CD4-positive, alpha-beta memory T cell (primary cell): ENCODE measurements at regions not wholly inside any gene's neighbourhood (a gene's known extent, or its start where the extent isn't known, plus 50 kb on each side); places are given as distances from the start of the nearest gene placed in this dataset.

Experiments used
- CTCF ChIA-PET: fragments of 350-600 bp; sonication (Branson Sonifier 250); formaldehyde crosslinking; loops from one replicate; lab custom pipeline; 2021; ENCODE audit warnings: inconsistent platforms; ENCODE audit not compliant: partially characterized antibody; lab: Charles Lee
- POLR2A ChIA-PET: fragments of 350-600 bp; sonication (Branson Sonifier 250); formaldehyde crosslinking; loops from one replicate; lab custom pipeline; 2021; ENCODE audit not compliant: partially characterized antibody; lab: Charles Lee
- DNase-seq, 5 donors: peaks; one replicate each; pipeline versions ENCODE4 v3.0.0 to v3.0.0-alpha.2; 2020 to 2022; ENCODE audit warnings: mixed read lengths in 1 of 5
- H3K27ac ChIP-seq: one replicate; pipeline ENCODE4 v1.7.0; 2013; ENCODE audit warnings: low read depth, low read length
- H3K27me3 ChIP-seq: 2 replicates; pipeline ENCODE4 v1.7.0; 2013; ENCODE audit warnings: mild to moderate bottlenecking, low read length, moderate library complexity; ENCODE audit not compliant: insufficient read depth
- H3K36me3 ChIP-seq: 2 replicates; pipeline ENCODE4 v1.7.0; 2013; ENCODE audit warnings: mild to moderate bottlenecking, low read length, moderate library complexity; ENCODE audit not compliant: insufficient read depth
- H3K4me1 ChIP-seq: 2 replicates; pipeline ENCODE4 v1.7.0; 2013; ENCODE audit warnings: mild to moderate bottlenecking, low read length, moderate library complexity; ENCODE audit not compliant: insufficient read depth
- H3K4me3 ChIP-seq, 2 donors: one replicate each; pipeline ENCODE4 v1.7.0; 2013; ENCODE audit warnings: low read length in 2 of 2, mild to moderate bottlenecking in 1 of 2
- H3K9me3 ChIP-seq, 2 donors: one replicate each; pipeline ENCODE4 v1.7.0; 2013; ENCODE audit warnings: low read length in 2 of 2, control low read depth in 1 of 2; ENCODE audit not compliant: control insufficient read depth in 1 of 2
- H3K27ac Mint-ChIP-seq, 7 donors: one replicate each; pipeline ENCODE4 v1.8.0; 2020 to 2021; ENCODE audit warnings: mixed read lengths in 7 of 7, mild to moderate bottlenecking in 6 of 7, inconsistent platforms in 3 of 7, moderate library complexity in 3 of 7
- H3K27me3 Mint-ChIP-seq, 2 donors: one replicate each; pipeline ENCODE4 v1.8.0; 2020 to 2021; ENCODE audit warnings: mixed read lengths in 2 of 2
- H3K36me3 Mint-ChIP-seq, 2 donors: one replicate each; pipeline ENCODE4 v1.8.0; 2020 to 2021; ENCODE audit warnings: mixed read lengths in 2 of 2, inconsistent platforms in 1 of 2, mild to moderate bottlenecking in 1 of 2
- H3K4me1 Mint-ChIP-seq, 4 donors: one replicate each; pipeline ENCODE4 v1.8.0; 2020 to 2021; ENCODE audit warnings: mixed read lengths in 4 of 4, mild to moderate bottlenecking in 1 of 4
- H3K4me3 Mint-ChIP-seq, 8 donors: one replicate each; pipeline ENCODE4 v1.8.0; 2020 to 2021; ENCODE audit warnings: mixed read lengths in 8 of 8, mild to moderate bottlenecking in 7 of 8, moderate library complexity in 6 of 8, inconsistent platforms in 3 of 8
- H3K9me3 Mint-ChIP-seq, 8 donors: one replicate each; pipeline ENCODE4 v1.8.0; 2020 to 2021; ENCODE audit warnings: mixed read lengths in 8 of 8, mild to moderate bottlenecking in 5 of 8, inconsistent platforms in 3 of 8, moderate library complexity in 1 of 8
- intact Hi-C: fragments of 100-400 bp; cut with micrococcal nuclease; formaldehyde crosslinking; loops from one replicate; pipeline ENCODE4 v1.15.1; 2023

GRCh38 chr13:53642306-53642705 lies 613.7 kb downstream of the OLFM4 start:
- Histone ChIP-seq H3K4me1 (no peaks in the 10 kb centered on the region), H3K9me3 (no peaks in the 10 kb centered on the region), H3K4me3 (no peak overlapping the region), H3K27me3 (no peaks in the 10 kb centered on the region), H3K36me3 (no peaks in the 10 kb centered on the region), H3K27ac (no peak overlapping the region)
- CTCF ChIA-PET: no interaction called here
- POLR2A ChIA-PET: no interaction called here
- H3K27me3 Mint-ChIP-seq: no peaks in the 10 kb centered on the region
- no peak for DNase-seq
- H3K36me3 Mint-ChIP-seq: no peaks in the 10 kb centered on the region
- intact Hi-C loops: no loop called here
- H3K27ac Mint-ChIP-seq: no peak overlapping the region
- H3K9me3 Mint-ChIP-seq: peaks cover 0 to 13% (median 4%) of the 10 kb centered on the region in 8 donors
- no peak overlapping the region for H3K4me3 Mint-ChIP-seq
- no peaks in the 10 kb centered on the region for H3K4me1 Mint-ChIP-seq

- H3K36me3 ChIP-seq: no peaks in the 10 kb centered on the region
- Mint-ChIP-seq H3K9me3 (peaks cover 0 to 8% (median 3%) of the 10 kb centered on the region in 8 donors), H3K36me3 (no peaks in the 10 kb centered on the region), H3K27ac (no peak overlapping the region), H3K4me3 (no peak overlapping the region), H3K27me3 (no peaks in the 10 kb centered on the region), H3K4me1 (no peaks in the 10 kb centered on the region)
- DNase-seq: no peak
- no peaks in the 10 kb centered on the region for H3K27me3 ChIP-seq
- H3K4me3 ChIP-seq: no peak overlapping the region
- no peaks in the 10 kb centered on the region for H3K4me1 ChIP-seq
- POLR2A ChIA-PET: no interaction called here
- no peak overlapping the region for H3K27ac ChIP-seq
- no peaks in the 10 kb centered on the region for H3K9me3 ChIP-seq
- intact Hi-C loops: no loop called here
- CTCF ChIA-PET: no interaction called here
Observed at GRCh38 chr13:53648673-53649072, 620.1 kb downstream of the OLFM4 start.

GRCh38 chr13:53672005-53672404 lies 643.4 kb downstream of the OLFM4 start:
- Mint-ChIP-seq H3K4me3 (no peak overlapping the region), H3K9me3 (peaks cover 0 to 17% (median 7%) of the 10 kb centered on the region in 8 donors), H3K36me3 (no peaks in the 10 kb centered on the region), H3K27ac (no peak overlapping the region), H3K4me1 (no peaks in the 10 kb centered on the region), H3K27me3 (no peaks in the 10 kb centered on the region)
- H3K4me1 ChIP-seq: no peaks in the 10 kb centered on the region
- no peak overlapping the region for H3K4me3 ChIP-seq
- H3K9me3 ChIP-seq: no peaks in the 10 kb centered on the region
- no peaks in the 10 kb centered on the region for H3K27me3 ChIP-seq
- intact Hi-C loops: no loop called here
- ChIA-PET POLR2A (no interaction called here), CTCF (no interaction called here)
- no peak for DNase-seq
- no peak overlapping the region for H3K27ac ChIP-seq
- no peaks in the 10 kb centered on the region for H3K36me3 ChIP-seq

GRCh38 chr13:53683146-53683545 lies 654.5 kb downstream of the OLFM4 start:
- H3K4me1 Mint-ChIP-seq: no peaks in the 10 kb centered on the region
- no peak overlapping the region for H3K27ac Mint-ChIP-seq
- intact Hi-C loops: no loop called here
- CTCF ChIA-PET: no interaction called here
- no peaks in the 10 kb centered on the region for H3K9me3 ChIP-seq
- POLR2A ChIA-PET: no interaction called here
- no peak overlapping the region for H3K4me3 ChIP-seq
- no peaks in the 10 kb centered on the region for H3K4me1 ChIP-seq
- no peak overlapping the region for H3K4me3 Mint-ChIP-seq
- no peak for DNase-seq
- H3K27me3 Mint-ChIP-seq: no peaks in the 10 kb centered on the region
- no peaks in the 10 kb centered on the region for H3K36me3 Mint-ChIP-seq
- peaks cover 2 to 24% (median 15%) of the 10 kb centered on the region in 8 donors for H3K9me3 Mint-ChIP-seq
- H3K27ac ChIP-seq: no peak overlapping the region
- H3K36me3 ChIP-seq: no peaks in the 10 kb centered on the region
- H3K27me3 ChIP-seq: no peaks in the 10 kb centered on the region

- Mint-ChIP-seq H3K4me3 (no peak overlapping the region), H3K36me3 (no peaks in the 10 kb centered on the region), H3K9me3 (peaks cover 2 to 25% (median 15%) of the 10 kb centered on the region in 8 donors), H3K4me1 (no peaks in the 10 kb centered on the region), H3K27me3 (no peaks in the 10 kb centered on the region), H3K27ac (no peak overlapping the region)
- ChIA-PET CTCF (no interaction called here), POLR2A (no interaction called here)
- Histone ChIP-seq H3K4me3 (no peak overlapping the region), H3K36me3 (no peaks in the 10 kb centered on the region), H3K9me3 (no peaks in the 10 kb centered on the region), H3K4me1 (no peaks in the 10 kb centered on the region), H3K27me3 (no peaks in the 10 kb centered on the region), H3K27ac (no peak overlapping the region)
- DNase-seq: no peak
- intact Hi-C loops: no loop called here
Observed at GRCh38 chr13:53683608-53684007, 655.0 kb downstream of the OLFM4 start.

- Histone ChIP-seq H3K4me3 (no peak overlapping the region), H3K36me3 (no peaks in the 10 kb centered on the region), H3K9me3 (no peaks in the 10 kb centered on the region), H3K27ac (no peak overlapping the region), H3K4me1 (no peaks in the 10 kb centered on the region), H3K27me3 (no peaks in the 10 kb centered on the region)
- H3K36me3 Mint-ChIP-seq: no peaks in the 10 kb centered on the region
- no peak overlapping the region for H3K27ac Mint-ChIP-seq
- intact Hi-C loops: no loop called here
- peaks cover 0 to 29% (median 13%) of the 10 kb centered on the region in 8 donors for H3K9me3 Mint-ChIP-seq
- DNase-seq: no peak
- H3K27me3 Mint-ChIP-seq: no peaks in the 10 kb centered on the region
- no peak overlapping the region for H3K4me3 Mint-ChIP-seq
- ChIA-PET POLR2A (no interaction called here), CTCF (no interaction called here)
- H3K4me1 Mint-ChIP-seq: no peaks in the 10 kb centered on the region
Observed at GRCh38 chr13:53691417-53691816, 662.8 kb downstream of the OLFM4 start.

GRCh38 chr13:53694814-53695532 lies 666.4 kb downstream of the OLFM4 start:
- Mint-ChIP-seq H3K4me3 (no peak overlapping the region), H3K9me3 (peaks cover 2 to 27% (median 17%) of the 10 kb centered on the region in 8 donors), H3K4me1 (no peaks in the 10 kb centered on the region), H3K36me3 (peaks cover 0 to 4% of the 10 kb centered on the region in 2 donors), H3K27me3 (no peaks in the 10 kb centered on the region), H3K27ac (no peak overlapping the region)
- Histone ChIP-seq H3K9me3 (no peaks in the 10 kb centered on the region), H3K27ac (no peak overlapping the region), H3K27me3 (no peaks in the 10 kb centered on the region), H3K36me3 (no peaks in the 10 kb centered on the region), H3K4me3 (no peak overlapping the region), H3K4me1 (no peaks in the 10 kb centered on the region)
- CTCF ChIA-PET: no interaction called here
- DNase-seq: no peak
- intact Hi-C loops: no loop called here
- POLR2A ChIA-PET: no interaction called here
